CD4-positive, alpha-beta T cell treated with Interleukin-10 for 1 hour (primary cell): ENCODE measurements at regions not wholly inside any gene's neighbourhood (a gene's known extent, or its start where the extent isn't known, plus 50 kb on each side); places are given as distances from the start of the nearest gene placed in this dataset.

Source experiments
- DNase-seq: peaks from one replicate; pipeline ENCODE4 v3.0.0-alpha.2; 2020

- DNase-seq, result no peak
These were observed 283.4 kb downstream of the PTPRU start for GRCh38 chr1:29519788-29520110.

GRCh38 chr1:29519108-29519787, 282.9 kb downstream of the PTPRU start:
- DNase-seq, result no peak

DNA sequence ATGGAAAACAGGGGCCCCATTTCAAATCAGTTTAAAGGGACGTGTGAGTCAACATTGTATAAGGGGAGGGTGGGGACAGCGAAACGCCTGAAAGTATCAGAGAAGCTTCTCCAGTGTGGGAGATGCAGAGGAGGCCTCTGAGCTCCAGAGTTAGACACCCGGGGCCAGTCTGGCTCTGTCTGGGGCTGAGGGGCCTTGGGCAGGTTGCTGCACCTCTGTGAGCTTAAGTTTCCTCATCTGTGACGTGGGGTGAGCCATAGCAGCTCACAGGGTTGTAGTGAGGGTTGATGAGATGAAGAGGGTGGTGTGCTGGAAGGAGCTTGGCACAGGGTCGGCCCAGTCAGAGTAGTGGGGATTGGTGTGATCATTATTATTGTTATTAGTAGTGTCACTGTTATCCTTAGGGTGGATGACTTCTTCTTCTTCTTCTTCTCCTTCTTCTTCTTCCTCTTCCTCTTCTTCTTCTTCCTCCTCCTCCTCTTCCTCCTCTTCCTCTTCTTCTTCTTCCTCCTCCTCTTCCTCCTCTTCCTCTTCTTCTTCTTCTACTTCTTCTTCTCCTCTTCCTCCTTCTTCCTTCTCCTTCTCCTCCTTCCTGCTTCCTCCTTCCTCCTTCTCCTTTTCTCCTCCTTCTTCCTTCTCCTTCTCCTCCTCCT, 282.0 kb downstream of the PTPRU start:
- no peak for DNase-seq

GRCh38 chr1:29517251-29518086, 281.1 kb downstream of the PTPRU start:
- no peak for DNase-seq

DNA sequence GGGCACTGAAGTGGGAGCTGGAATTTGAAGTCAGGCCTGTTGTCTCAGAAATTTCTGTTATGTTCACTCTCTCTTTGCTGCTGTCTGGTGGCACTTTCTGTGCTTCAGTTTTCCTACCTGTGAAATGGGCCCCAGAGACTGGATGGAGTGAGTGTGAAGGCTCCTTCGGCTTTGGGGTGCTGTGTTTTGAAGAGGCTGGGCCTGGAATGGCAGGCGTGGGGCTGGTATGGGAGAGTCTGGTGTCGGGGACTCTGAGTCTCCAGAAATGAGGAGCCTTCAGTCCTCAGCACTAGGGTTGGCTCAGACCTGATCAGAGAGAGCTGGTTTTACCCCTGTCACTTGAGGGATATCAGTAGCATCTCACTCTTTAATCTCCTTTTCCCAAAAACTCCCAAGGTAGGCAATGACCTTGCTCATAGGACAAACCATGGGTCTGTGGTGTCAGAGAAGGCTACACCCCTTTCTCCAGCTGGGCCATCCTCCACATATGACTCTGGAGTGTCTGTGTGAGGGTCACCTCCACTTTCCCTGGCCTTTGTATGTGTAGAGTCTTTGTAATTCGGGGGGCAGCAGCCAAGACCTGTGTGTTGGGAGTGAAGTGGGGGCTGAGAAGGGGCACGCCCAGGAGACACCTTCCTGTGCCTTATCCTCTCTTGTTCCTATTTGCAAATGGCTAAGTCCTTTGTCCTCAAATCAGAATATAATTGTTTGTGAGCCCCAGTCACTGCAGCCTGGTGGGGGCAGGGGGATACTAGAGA, 279.9 kb downstream of the PTPRU start:
- DNase-seq, result no peak

GRCh38 chr1:29515170-29515955, 279.0 kb downstream of the PTPRU start:
- DNase-seq, result no peak

DNA sequence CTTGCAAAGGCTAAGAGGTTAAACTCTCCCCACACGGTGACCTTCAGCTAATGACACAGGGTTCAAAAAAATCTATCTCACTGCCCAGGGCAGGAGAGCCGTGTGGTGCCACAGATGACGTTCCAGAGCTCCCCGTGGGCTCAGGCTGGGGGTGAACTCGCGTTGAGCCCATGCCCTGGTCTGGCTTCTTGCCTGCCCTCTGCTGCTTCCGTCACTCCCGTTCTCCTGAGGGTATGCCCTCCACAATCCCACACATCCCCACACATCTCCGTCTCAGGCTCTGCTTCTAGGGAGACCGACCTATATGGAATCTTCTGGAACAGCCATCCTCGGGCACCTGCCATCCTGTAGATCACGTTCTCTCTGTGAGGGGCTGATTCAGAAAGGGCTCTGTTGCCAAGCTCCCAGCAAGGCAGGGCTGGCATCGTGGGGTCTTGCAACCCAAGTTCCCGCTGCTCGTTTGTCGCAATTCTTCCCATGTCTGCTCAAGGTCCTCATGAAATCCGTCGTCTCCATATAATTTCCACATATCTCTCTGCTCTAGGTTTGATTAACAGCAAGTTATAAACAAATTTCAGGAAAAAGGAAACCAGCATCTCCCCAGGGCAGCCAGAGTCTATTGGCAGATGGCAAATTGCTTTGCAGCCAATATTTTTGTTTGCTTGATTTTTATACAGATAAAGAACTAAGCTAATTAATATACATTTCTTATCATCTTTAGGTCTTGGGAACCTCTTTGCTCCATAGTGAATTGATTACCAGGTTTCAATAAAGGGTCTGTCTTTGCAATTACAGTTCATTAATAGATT, 278.2 kb downstream of the PTPRU start:
- DNase-seq, result no peak

- DNase-seq, result no peak
These were observed 277.0 kb downstream of the PTPRU start for GRCh38 chr1:29513357-29513756.

DNA sequence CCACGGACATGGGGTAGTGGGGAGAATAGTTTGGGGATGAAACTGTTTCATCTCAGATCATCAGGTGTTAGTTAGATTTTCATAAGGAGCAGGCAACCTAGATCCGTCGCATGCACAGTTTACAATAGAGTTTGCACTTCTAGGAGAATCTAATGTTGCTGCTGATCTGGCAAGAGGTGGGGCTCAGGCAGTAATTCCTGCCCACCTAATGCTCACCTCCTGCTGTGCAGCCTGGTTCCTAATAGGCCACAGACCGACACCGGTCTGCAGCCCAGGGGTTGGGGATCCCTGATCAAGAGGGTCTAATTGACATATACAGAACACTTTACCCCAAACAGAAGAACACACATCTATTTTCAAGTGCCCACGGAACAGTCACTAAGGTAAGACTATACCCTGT, 275.1 kb downstream of the PTPRU start:
- DNase-seq, result no peak

DNA sequence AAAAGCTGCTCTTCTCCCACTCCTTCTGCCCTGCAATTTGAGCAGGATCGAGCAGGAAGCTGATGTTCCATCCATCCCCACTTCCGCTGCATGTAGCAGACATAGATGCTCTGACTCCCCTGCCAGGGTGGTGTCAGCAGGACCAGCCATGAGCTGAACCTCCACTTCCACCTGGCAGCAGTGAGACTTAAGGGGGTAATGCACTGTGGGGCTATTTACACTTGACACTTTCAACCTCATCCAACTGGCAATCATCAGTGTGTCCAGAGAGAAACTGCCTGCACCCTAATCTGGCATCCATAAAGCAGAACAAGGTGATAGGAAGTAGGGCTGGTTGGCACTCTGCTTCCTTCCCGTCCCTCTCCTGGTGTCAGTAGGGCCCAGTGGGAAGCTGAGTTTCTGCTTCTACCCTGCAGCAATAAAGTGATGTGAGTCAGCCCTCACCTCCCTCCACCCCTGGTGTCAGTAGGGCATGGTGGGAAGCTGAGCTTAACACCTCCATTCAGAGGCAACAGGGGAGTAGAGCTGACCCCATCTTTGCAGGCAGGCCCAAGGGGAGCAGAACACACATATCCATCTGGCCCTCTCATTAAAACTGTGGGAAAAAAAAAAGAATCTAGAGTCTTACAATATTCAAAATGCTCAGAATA, 272.3 kb downstream of the PTPRU start:
- DNase-seq, result no peak

- no peak for DNase-seq
These were observed 270.4 kb downstream of the PTPRU start for GRCh38 chr1:29506678-29507225.

DNA sequence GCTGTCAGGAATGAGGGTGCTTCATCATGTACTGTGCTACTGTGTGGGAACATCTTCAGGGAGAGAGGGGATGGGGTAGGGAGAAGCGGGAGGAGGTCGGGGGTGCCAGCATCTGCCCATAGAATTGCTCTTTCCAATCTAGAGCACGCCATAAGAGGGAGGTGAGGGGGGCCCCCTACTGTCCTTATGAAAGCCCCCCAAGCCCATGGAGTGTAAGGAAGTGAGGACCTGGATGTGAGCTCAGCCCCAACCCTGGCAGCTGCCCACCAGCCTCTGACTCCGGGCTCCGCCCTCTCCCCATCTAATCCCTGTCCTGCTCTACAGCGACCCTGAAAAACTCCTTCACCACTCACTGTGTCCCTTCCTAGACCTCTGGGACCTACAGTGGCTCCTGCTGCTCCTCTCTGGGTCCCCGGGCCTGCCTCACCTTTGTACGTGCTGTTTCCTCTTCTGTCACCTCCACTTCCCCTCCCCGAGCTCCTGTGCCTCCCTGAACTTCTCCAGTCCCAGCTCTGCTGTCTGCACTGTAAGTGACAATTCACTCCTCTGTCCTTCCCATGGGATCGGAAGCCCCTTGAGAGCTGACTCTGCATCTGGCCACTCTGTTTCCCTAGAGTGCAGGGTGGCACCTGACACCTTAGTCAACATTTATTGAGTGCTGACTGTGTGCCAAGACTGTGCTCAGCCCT, 269.4 kb downstream of the PTPRU start:
- DNase-seq, result no peak

GRCh38 chr1:29504709-29505410, 268.5 kb downstream of the PTPRU start:
- DNase-seq, result no peak

- DNase-seq, result no peak
These were observed 267.9 kb downstream of the PTPRU start for GRCh38 chr1:29504196-29504595.

- no peak for DNase-seq
These were observed 266.9 kb downstream of the PTPRU start for GRCh38 chr1:29502911-29503840.

DNA sequence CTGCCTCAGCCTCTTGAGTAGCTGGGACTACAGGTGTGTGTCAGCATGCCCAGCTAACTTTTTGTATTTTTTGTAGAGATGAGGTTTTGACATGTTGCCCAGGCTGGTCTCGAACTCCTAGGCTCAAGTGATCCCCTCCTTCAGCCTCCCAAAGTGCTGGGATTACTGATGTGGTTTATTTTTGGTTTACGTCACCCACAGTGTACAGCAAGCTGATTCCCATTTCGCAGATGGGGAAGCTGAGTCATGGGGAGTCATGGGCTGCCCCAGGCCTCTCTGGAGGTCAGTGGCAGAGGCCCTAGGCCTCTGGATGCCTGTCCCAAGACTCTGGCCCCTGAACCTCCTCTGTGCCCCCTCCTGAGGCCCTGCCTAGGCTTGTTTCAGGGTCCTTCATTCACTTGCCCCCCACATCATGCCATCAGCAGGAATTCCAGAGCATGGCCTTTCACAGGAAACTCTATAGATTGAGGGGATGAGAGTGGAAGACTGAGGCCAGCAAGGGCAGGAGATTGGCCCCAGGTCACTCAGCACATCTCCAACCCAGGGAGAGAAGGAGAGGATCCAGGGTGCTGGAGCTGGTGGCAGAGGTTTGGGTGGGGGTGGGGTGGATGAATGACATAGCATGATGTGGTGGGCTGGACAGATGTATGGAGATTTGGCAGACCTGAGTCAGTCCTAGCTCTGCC, 266.0 kb downstream of the PTPRU start:
- DNase-seq, result no peak

- no peak for DNase-seq
These were observed 265.1 kb downstream of the PTPRU start for GRCh38 chr1:29501227-29501976.
